DMS114 treated with DMSO at 0.1 percent for 48 hours (cell line): ENCODE measurements at regions not wholly inside any gene's neighbourhood (a gene's known extent, or its start where the extent isn't known, plus 50 kb on each side); places are given as distances from the start of the nearest gene placed in this dataset.
"Not testable (repeated sequence)": the region's sequence is repeated elsewhere in the genome, so short reads cannot be mapped to it uniquely, and the experiment has no call there.

Source experiments
- DNase-seq: peaks from one replicate; lab custom pipeline; 2025; ENCODE audit not compliant: unreplicated experiment; lab: John Stamatoyannopoulos, UW

DNA sequence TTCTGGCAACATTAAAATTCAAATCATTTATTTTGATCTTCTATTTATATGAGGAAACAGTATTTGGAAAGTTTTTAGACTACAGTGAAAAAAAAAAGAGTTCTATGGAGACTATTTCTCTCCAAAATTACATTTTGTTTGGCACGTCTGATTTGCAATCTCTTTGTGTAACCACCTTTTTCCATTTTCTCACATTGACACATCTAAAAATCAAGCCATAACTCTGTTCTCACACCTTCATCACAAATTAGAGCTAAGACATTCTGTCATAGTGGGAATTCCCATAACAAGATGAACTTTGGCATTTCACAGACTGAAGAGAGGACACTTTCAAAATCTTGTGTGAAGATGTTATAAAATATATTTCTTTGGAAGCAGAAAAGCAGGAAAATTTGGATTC, 468.9 kb downstream of the GRIA2 start:
- no peak for DNase-seq

DNA sequence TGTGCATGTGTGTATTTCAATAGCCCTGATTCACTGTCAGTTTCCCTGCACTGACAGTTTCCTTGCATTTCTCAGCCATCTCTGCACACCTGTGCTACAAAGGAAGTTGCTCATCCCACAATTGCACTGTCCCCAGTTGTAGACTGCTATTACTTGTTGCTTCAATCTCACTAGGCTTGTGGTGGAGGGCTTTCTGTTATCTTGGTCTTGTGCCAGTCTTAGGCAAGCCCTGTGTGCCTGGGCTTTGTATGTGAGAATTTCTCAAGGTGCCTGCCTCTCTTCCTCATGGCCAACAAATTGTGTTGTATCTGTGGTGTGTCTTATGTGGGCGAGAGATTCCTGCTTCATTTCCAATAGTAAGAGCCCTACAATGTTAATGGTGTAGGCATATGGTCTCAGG, 467.4 kb downstream of the GRIA2 start:
- no peak for DNase-seq

DNA sequence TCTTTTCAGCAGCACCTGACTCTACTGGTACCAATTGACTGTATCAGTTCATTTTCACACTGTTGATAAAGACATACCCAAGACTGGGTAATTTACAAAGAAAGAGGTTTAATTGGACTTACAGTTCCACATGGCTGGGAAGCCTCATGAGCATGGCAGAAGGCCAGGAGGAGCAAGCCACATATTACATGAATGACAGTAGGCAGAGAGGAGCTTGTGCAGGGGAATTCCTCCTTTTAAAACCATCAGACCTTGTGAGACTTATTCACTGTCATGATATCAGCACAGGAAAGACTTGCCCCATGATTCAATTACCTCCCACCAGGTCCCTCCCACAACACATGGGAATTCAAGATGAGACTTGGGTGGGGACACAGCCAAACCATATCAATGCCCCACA, 458.8 kb downstream of the GRIA2 start:
- DNase-seq = not testable (repeated sequence)

DNA sequence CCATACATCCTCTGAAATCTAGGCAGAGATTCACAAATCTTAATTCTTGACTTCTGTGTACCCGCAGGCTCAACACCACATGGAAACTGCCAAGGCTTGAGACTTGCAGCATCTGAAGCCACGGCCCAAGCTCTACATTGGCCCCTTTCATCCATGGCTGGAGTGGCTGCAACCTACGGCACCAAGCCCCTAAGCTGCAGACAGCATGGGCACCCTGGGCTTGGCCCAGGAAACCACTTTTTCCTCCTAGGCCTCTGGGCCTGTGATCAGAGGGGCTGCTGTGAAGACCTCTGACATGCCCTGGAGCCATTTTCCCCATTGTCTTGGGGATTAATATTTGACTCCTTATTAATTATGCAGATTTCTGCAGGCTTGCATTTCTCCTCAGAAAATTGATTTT, 457.9 kb downstream of the GRIA2 start:
- DNase-seq = no peak

DNA sequence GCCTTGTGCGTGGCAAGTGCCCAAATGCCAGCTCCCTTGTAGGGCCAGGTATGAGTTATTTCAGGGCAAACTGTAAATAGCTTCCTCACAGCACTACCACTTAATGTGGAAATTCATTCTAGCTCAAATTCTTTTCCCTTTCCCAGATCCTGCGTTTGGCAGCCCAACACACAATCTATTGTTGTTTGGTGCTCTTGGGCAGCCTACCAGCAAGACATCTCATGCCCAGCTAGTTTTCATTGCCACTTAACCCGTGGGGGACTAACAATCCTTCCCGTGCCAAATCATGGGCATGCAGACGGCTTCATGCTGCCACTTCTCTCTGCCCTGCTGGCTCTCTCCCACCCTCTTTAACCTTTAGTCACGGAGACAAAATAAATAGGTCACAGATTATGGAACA, 454.2 kb downstream of the GRIA2 start:
- no peak for DNase-seq

DNA sequence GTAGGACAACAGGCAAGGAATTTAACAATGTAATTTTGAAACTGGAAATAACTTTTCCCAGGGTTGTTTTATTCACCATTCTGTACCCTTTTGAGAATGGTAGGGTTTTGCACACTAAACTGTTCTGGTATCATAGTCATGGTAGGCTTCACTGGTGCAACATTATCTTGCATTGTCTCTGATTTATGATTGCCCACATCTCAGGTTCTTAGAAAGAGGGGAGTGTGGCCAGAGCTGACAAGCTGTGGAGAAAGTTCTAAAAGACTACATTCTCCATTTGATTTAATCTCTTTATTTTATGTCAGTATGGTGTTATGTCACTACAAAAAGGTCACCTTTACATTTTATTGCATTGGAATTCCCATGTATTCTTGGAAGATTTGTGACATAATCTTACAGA, 447.3 kb downstream of the GRIA2 start:
- no peak for DNase-seq

DNA sequence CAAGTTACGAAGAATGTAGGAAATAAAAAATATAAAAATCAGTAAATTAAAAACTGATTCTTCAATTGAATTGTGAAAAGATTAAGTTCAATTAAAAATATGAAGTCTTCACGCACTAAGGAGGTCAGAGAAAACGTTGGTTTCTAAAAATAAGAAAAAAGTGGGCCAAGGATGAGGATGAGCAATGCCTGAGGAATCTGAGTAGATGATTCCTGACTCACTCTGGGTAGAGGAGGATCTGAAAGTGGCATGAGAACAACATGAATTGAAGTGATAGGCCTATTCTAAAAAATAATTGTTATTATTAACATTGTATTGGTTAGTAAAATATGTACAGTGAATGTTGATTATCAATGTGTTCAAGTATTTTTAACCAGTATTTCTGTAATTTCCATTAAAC, 444.2 kb downstream of the GRIA2 start:
- DNase-seq = no peak

DNA sequence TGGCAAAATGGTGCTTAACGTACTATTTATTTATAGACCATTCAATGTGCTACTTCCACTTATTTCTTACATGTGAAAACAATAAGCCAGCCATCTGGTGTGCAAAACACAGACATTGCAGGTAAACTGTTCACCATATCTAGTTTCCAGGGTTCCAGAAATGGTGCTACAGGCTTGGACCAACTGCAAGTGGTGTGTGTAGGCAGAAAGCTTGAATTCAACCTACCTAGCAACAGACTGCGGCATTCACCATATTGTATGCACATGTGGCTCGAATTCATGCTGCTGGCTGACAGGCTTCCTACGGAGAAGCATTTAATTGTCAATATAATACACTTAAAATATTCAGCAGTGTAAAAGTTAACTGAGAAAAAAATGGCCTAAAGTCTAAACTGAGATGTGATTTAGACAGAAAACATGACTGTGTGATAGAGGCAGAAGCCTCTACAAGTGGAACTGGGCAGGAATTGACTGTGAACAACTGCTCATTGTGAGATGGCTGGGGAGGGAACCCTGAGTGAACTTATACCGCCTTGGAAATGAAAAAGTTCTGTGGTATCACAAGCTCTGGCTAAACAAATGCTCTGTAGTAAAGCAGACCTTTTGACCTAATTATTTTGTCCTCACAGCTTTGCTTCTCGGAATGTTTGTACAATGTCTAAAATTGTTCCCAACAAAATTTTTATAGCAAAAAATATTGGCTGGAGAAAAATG, 434.7 kb downstream of the GRIA2 start:
- DNase-seq = no peak

DNA sequence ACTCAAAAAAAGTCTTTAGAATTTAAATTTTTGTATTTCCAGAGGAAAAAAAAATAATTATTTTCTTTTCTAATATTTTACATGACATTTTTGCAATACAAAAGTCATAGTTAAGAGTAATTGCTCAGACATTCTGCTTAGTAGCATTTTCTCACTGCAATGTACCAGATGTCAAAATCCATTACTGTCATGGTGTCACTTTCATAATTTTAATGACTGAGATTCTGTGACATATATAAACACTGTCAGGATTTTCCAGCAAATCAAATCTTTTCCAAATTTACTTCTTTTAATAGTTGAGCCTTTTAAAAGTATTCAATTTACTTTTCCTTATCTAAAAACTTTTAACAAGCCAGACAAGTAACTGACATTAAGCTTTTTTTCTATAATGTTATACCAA, 422.7 kb downstream of the GRIA2 start:
- DNase-seq = no peak

DNA sequence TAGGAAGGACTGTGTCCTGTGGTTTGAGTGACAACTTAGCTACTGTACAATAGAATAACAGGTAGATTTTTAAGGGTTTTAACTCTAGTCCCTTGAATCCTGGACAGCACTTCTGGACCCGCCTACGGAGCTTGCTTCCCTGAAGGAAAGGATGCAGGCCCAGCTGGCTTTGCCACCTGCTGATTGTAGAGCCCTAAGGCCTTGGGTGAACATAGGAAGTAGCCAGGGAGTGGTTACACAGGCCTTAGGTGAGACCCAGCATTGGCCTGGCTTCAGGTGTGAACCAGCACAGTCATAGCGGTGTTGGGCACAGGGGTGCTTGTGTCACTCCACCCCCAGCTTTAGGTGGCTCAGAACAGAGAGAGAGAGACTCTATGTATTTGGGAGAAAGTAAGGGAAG, 413.5 kb downstream of the GRIA2 start:
- DNase-seq = no peak

DNA sequence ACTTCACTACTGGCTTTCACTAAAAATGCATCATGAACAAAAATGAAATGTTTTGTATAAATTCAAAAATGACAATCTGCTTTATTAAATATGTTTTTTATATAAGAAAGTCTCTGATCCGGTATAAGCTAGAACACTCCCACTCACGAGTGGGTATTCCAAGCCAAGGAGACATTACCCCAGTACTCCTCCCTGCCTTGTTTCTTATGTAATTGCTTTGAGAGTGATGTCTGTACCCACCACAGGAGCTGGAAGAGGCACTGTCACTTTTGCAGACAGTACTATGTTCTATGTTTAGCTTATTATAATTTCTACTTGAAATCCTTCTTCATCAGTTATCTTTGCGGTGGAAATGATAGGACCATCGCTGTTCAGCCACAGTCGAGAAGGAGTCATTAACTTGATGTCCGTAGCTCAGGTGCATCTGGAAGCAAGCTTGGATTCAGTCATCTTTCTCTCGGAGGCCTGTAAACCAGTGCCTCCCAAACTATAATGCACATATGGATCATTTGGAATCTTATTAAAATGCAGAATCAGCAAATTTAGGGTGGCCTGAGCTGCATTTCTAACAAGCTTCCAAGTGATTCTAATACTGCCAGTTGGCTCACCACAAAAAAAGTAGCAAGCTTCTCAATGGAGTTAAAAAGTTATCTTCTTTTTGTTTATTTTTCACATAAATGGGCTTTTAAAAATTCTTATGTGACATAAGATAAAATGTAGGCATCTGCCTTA, 396.4 kb downstream of the GRIA2 start:
- DNase-seq = no peak

DNA sequence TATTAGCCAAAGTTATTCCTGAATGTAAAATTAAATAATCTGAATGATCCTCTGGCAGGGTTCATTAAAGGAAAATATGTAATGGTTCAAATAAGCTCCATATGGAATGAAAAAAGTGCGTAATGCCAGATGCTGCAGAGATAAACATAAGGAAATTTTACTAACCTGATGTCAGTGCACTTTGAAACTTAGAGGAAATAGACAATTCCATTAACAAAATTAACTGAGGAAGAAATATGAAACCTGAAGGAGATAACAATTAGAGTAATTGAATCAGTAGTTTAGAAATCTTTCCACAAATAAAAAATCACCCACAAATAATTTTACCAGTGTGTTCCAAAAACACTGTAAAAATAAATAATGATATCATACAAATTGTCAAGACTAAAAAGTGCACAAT, 387.5 kb downstream of the GRIA2 start:
- DNase-seq = no peak

DNA sequence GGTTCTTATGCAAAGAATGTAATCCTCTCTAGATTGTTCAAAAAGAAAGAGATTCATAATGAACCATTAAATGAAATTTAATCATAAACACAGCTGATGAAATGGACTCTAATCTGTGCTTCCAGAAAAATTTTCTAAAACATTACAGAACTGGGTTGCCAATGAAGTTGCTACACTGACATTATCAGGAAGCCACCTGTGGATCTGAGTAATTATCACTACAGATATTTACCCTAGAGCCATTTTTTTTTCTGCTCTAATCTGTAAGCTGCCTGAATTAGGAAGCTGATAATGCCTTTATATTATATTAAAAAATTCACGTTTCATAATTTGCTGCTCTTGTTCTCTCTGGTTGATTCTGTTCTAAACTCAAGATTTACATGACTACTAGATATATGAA, 380.1 kb downstream of the GRIA2 start:
- DNase-seq = no peak

DNA sequence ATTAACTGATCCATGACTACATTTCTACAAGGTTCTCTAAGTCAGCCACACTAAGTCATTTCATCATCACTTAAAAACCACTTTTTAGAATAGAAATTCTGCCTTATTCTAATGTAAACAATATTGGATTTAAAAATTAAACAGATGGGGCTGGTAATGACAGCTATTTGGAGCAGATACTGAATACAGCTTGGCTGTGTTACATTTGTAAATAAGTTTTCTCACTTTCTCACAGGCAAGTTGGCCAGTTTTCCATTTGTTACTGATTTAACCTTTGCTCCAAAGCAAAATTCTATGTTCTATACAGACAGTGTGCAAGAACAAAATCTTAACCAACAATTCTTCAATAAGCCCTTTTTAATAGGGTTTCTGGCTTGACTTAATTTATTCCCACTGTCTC, 370.7 kb downstream of the GRIA2 start:
- no peak for DNase-seq

DNA sequence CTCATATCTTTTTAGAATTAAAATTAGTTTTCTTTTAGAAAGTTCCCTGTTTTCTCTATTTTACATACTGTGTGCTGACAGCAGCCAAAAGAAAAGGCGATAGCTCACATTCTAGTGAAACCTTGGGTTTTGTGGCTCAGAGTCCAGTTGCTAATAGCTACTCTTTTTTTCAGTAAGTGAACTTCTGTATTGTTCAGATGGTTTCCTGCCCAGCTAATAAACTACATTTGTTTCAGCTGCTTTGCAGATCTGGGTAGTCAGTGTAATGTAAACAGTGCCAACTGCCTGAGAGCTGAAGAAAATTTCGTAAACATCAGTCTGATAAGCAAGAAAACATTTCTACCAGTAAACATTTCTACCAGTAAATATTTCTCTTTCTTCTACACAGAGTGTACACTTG, 370.2 kb downstream of the GRIA2 start:
- DNase-seq = no peak

DNA sequence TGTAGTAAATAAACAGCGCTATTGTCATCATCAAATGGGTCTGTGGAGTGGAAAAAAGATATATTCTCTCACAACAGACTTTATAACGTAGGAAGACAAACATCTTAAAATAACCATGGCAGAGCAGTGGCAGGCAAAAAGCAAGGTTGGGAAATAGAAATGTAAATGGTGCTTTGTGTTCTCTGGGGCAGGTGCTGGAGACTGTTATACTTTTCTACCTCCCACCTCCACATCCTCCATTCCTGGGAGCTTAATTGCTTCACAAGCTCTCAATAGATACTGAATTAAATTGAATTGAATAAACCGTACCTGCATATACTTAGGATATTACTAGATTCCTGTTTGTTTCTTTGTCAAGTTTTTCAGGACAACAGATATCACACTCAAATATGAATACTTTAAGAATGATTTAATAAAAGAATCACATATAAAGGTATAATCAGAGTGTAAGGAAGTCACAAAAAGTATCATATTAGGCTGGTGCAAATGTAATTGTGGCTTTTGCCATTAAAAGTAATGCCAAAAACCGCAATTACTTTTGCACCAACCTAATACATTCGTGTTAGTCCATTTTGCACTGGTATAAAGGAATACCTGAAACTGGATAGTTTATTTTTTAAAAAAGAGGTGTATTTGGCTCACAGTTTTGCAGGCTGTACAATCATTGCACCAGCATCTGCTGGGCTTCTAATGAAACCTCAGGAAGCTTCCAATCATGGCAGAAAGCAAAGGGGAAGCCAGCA, 367.3 kb downstream of the GRIA2 start:
- no peak for DNase-seq

DNA sequence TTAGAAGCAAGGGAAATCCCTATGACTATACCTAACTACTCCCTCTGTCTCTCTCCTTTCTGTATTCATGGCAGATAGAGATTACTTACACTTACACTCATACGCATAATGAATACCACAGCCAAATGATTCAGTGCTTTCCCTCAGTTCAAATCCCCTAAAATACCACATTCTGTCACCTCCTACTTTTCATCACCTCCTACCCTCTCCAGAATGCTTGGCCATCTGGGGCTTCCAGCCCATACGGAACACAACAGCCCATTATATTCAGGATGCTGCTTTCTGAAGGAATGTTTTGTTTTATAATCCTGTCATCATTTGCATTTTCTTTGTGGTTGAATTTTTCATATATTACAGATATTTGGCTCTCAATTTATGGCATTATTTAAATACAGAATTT, 361.6 kb downstream of the GRIA2 start:
- no peak for DNase-seq

DNA sequence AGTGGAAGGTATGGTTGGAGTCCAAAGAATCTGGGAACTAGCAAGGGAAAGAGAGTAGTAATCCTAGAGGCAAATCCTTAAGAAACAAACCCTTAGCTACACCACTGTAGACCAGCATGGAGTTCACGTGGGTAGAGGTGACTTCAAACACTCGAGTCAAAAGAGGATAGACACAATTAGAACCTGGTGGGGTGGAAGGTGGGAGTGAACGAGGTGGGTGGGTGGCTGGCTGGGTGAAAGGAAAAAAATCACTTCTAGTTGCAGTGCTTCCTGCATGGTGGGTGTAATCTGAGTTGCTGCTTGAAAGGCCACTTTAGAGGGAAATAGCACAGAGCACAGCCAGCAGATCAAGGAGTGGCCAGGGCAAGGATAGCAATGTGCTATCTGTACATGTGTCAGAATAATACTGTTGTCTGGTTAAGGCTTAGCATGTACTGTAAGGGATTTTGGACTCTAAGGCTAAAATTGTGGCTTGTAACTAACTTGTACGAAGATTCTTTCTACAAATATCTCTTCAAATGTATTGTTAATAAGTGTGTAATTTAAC, 356.2 kb downstream of the GRIA2 start:
- no peak for DNase-seq

DNA sequence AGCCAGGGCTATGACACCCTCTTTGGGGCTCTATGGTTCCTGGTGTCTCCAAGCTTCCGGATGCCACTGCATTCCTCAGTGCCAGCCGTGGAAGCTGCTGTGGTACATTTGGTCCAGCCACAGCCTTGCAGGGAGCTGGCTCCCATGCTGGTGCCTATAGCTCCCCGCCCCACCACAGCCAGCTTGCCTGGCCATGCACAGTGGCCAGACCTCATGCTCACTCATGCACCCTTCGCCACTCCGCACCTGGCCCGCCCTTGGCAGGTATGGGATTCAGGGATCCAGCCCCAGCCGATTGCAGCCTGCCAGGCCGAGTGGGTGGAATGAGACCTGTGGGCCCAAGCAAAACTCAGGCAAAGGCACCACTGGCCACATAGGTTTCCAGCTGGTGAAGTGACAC, 354.8 kb downstream of the GRIA2 start:
- no peak for DNase-seq

DNA sequence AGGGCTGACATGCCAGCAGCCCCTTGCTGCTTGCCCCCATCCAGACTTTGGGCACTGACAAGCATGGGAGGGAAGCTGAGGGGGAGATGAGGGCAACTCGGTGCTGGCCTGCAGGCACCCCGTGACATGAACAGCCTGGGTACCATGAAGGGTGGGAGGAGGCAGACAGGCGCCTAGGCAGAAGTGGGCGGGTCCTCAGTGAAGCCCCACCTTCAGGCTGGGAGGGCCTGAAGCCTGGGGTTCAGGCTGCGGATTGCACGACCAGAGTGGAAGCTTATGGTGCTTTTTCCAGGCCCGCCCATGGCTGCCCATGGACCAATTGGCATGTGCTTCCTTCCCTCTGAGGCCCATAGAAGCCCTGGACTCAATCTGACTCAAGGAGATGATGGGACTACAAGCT, 354.1 kb downstream of the GRIA2 start:
- DNase-seq = no peak

DNA sequence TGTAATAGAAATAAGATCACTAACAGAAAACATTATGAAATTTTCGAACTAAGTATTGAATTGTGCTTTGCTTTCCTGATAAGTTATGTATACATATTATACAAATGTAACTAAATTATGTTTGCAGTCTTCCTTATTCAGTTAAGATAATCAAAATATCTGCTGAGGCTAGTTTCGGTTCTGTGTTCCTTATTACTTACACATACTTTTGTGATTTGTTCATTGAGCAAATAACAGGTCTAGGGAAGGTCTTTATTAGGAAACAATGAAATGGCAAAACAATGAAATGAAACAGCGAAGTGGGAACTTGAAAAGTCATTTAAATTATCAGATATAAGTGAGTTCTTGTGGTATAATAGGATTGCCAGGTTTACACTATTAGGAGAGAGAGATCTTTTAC, 352.4 kb downstream of the GRIA2 start:
- DNase-seq = no peak

DNA sequence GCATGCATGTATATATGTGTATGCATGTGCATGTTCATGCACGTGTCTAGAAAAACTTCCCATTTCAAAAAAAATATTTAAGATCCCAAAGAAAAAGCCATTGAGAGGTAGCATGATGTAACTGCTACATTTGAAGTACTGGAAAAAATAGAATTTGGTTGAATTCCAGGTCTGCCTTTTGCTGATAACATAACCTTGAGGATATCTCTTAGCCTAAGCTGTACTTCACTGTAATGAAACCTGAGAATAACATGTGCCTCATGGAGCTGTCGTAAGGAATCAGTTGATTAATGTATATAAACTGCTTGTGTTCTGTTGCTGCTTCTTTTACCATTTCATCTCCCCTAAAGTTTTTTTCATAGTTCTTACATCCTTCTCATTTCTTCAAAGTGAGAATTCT, 351.8 kb downstream of the GRIA2 start:
- DNase-seq = no peak
